ENCODE measurements at regions not wholly inside any gene's neighbourhood (a gene's known extent, or its start where the extent isn't known, plus 50 kb on each side); places are given as distances from the start of the nearest gene placed in this dataset.

- H3K4me3 ChIP-seq (replicated peaks in 1 of 3; ENCODE audit: insufficient read depth in 1 of 3, low read depth in 1 of 3, low read length in 3 of 3), result no peak overlapping the region
- no peaks in the 10 kb centered on the region for H3K4me1 ChIP-seq (ENCODE audit: control insufficient read depth, extremely low read depth, insufficient read depth, low read length)
- DNase-seq (ENCODE audit: low read depth, low spot score) (no peak), FAIRE-seq (no peak)
- POLR2A ChIA-PET, result no interaction called here
- H3K27me3 ChIP-seq (ENCODE audit: control insufficient read depth in 2 of 2, insufficient read depth in 2 of 2, low read length in 2 of 2), result no peaks in the 10 kb centered on the region
- no peaks in the 10 kb centered on the region for H4K20me1 ChIP-seq (replicated peaks; ENCODE audit: control insufficient read depth, extremely low read depth, insufficient read depth, low read length)
- TF ChIP-seq FOS (IDR thresholded peaks at IDR 0.05; ENCODE audit: borderline replicate concordance, insufficient read depth, low read length) (no peak), MAX (IDR thresholded peaks at IDR 0.05; ENCODE audit: insufficient read depth, insufficient read length) (no peak), POLR2A (IDR thresholded peaks at IDR 0.05; ENCODE audit: low read depth, low read length) (no peak), CTCF (IDR thresholded peaks at IDR 0.05; ENCODE audit: extremely low read depth in 1 of 2, insufficient read depth in 1 of 2, low read depth in 1 of 2, low read length in 2 of 2) (no peak), JUN (IDR thresholded peaks at IDR 0.05; ENCODE audit: borderline replicate concordance, insufficient read depth, insufficient read length, low read depth) (no peak), MYC (IDR thresholded peaks at IDR 0.05; ENCODE audit: low read depth, low read length) (no peak), EZH2 (IDR thresholded peaks at IDR 0.05; ENCODE audit: borderline replicate concordance, low read depth, low read length, severe bottlenecking) (no peak), GATA2 (IDR thresholded peaks at IDR 0.05; ENCODE audit: insufficient read depth, insufficient read length, low read depth, low read length) (no peak)
- dilution Hi-C loops (cut with MboI; ENCODE audit: extremely low pct_ligation_motif_present, low sequenced_read_pairs) (no loop called here), intact Hi-C loops (cut with micrococcal nuclease) (no loop called here)
- H3K27ac ChIP-seq (ENCODE audit: insufficient read depth, low read depth, low read length), result no peak overlapping the region
- no peak overlapping the region for H3K4me2 ChIP-seq (ENCODE audit: insufficient read depth, low read length)
- no peaks in the 10 kb centered on the region for H3K9me1 ChIP-seq (replicated peaks; ENCODE audit: control insufficient read depth, extremely low read depth, insufficient read depth, low read length)
- BruUV-seq (replicated peaks), result no TSS peak
- no peaks in the 10 kb centered on the region for H3K9me3 ChIP-seq (replicated peaks; ENCODE audit: control insufficient read depth, insufficient read depth, low read length)
- no peak overlapping the region for H3K9ac ChIP-seq (replicated peaks; ENCODE audit: extremely low read depth, insufficient read depth, low read length)
- no peaks in the 10 kb centered on the region for H3K36me3 ChIP-seq (ENCODE audit: control insufficient read depth in 2 of 2, extremely low read depth in 1 of 2, insufficient read depth in 2 of 2, low read length in 2 of 2)
- no peak overlapping the region for H2AFZ ChIP-seq (ENCODE audit: low read depth, low read length)
- no peaks in the 10 kb centered on the region for H3K79me2 ChIP-seq (ENCODE audit: control insufficient read depth, insufficient read depth, low read length)
- CTCF ChIA-PET, result no interaction called here
Measured at GRCh38 chr4:108450236-108450898, 170.0 kb upstream of the RPL34 start.

All from endothelial cell of umbilical vein (primary cell).